Ishikawa (cell line): ENCODE measurements at regions not wholly inside any gene's neighbourhood (a gene's known extent, or its start where the extent isn't known, plus 50 kb on each side); places are given as distances from the start of the nearest gene placed in this dataset.

Experiments used
- CEBPB ChIP-seq: IDR thresholded peaks from 2 replicates; pipeline ENCODE4 v1.6.1; 2012
- CREB1 ChIP-seq: IDR thresholded peaks from 2 replicates; pipeline ENCODE4 v1.6.1; 2012; ENCODE audit warnings: low read depth
- EP300 ChIP-seq: IDR thresholded peaks from 2 replicates; pipeline ENCODE4 v1.6.1; 2012; ENCODE audit warnings: borderline replicate concordance
- FOXM1 ChIP-seq: IDR thresholded peaks from 2 replicates; pipeline ENCODE4 v1.6.1; 2012; ENCODE audit warnings: low read depth, borderline replicate concordance
- RAD21 ChIP-seq: IDR thresholded peaks from 2 replicates; pipeline ENCODE4 v1.6.1; 2012; ENCODE audit warnings: low read depth
- TCF12 ChIP-seq: IDR thresholded peaks from 2 replicates; pipeline ENCODE4 v1.6.1; 2012; ENCODE audit warnings: low read depth
- YY1 ChIP-seq: IDR thresholded peaks from 2 replicates; pipeline ENCODE4 v1.6.1; 2012; ENCODE audit warnings: low read depth
- TF ChIP-seq, protein P1 (sequence below): IDR thresholded peaks from 2 replicates; pipeline ENCODE4 v1.6.1; 2012; ENCODE audit warnings: low read depth, mild to moderate bottlenecking

GRCh38 chr2:204470178-204470620 lies 75.1 kb upstream of the PARD3B start:
- TF ChIP-seq CEBPB, result no peak
- TF ChIP-seq EP300, result no peak
- no peak for TF ChIP-seq FOXM1
- TF ChIP-seq TCF12, result no peak
- TF ChIP-seq, protein P1, sequence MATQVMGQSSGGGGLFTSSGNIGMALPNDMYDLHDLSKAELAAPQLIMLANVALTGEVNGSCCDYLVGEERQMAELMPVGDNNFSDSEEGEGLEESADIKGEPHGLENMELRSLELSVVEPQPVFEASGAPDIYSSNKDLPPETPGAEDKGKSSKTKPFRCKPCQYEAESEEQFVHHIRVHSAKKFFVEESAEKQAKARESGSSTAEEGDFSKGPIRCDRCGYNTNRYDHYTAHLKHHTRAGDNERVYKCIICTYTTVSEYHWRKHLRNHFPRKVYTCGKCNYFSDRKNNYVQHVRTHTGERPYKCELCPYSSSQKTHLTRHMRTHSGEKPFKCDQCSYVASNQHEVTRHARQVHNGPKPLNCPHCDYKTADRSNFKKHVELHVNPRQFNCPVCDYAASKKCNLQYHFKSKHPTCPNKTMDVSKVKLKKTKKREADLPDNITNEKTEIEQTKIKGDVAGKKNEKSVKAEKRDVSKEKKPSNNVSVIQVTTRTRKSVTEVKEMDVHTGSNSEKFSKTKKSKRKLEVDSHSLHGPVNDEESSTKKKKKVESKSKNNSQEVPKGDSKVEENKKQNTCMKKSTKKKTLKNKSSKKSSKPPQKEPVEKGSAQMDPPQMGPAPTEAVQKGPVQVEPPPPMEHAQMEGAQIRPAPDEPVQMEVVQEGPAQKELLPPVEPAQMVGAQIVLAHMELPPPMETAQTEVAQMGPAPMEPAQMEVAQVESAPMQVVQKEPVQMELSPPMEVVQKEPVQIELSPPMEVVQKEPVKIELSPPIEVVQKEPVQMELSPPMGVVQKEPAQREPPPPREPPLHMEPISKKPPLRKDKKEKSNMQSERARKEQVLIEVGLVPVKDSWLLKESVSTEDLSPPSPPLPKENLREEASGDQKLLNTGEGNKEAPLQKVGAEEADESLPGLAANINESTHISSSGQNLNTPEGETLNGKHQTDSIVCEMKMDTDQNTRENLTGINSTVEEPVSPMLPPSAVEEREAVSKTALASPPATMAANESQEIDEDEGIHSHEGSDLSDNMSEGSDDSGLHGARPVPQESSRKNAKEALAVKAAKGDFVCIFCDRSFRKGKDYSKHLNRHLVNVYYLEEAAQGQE, result no peak
- no peak for TF ChIP-seq RAD21
- no peak for TF ChIP-seq YY1
- no peak for TF ChIP-seq CREB1
